Amniotic epithelial cell (primary cell): ENCODE measurements at regions not wholly inside any gene's neighbourhood (a gene's known extent, or its start where the extent isn't known, plus 50 kb on each side); places are given as distances from the start of the nearest gene placed in this dataset.
"Not testable (repeated sequence)": the region's sequence is repeated elsewhere in the genome, so short reads cannot be mapped to it uniquely, and the experiment has no call there.

ENCODE experiments used
- DNase-seq: peaks from one replicate; pipeline ENCODE4 v3.0.0-alpha.2; 2010; ENCODE audit warnings: low read depth

- not testable (repeated sequence) for DNase-seq
These were observed 206.4 kb upstream of the PRKX start for GRCh38 chrX:3919668-3920423.

GRCh38 chrX:3914813-3915212 lies 201.4 kb upstream of the PRKX start:
- DNase-seq, result not testable (repeated sequence)

GRCh38 chrX:3914059-3914458 lies 200.6 kb upstream of the PRKX start:
- DNase-seq, result not testable (repeated sequence)

DNA sequence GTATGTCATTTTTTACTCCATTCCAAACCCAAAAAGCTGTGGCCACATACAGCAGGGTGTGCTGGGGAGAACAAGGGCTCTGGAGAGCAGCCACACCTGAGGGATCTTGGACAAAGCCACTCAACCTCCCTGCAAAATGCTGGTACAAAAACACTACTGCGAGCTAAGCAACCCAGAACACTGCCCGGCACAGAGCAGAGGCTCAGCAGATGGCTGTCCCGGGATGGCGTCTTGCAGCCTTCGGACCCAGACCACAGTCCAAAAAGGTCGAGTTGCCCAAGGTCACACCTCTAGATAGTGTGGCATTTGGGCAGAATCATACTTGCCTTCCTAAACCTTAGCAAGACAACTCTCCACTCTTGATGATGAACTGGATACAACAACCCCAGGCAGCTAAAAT lies 197.6 kb upstream of the PRKX start:
- not testable (repeated sequence) for DNase-seq

DNA sequence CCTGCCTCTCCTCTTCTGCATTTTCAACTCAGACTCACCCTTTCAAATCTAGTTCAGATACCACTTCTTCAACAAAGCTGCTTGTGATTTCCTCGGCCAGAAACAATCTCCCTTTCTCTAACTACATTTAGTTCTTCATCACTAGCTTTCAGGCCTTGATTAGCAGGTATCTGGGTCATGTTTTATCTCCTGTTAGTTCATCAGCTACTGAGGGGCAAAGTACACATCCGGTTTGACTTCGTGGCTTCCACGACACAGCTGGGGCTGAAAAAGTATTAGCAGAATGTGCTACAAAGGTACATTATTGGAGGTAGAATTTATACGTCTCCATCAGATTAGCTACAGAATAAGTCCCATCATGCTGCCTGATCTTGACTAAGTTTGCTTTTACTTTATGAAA lies 197.2 kb upstream of the PRKX start:
- DNase-seq, result not testable (repeated sequence)

- DNase-seq, result not testable (repeated sequence)
These were observed 192.2 kb upstream of the PRKX start for GRCh38 chrX:3905522-3906258.

GRCh38 chrX:3902222-3902621 lies 188.8 kb upstream of the PRKX start:
- not testable (repeated sequence) for DNase-seq

DNA sequence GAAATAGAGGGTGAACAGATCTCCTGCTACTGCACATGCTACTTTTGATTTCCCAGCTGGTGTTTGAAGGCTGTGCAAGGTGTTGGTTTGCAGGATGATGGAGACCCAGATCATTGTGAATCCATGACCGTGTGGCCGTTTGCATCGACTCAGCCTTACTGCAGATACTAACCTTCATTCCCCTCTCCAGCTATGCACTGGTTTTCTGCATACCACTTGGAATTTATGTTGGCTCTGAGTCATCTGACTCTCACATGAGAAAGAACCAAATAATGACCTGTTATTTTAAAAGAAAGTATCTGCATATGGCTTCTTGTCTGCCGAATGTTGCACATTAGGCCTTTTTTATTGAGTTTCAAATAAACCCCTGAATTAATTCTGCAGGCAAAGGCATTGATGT lies 183.3 kb upstream of the PRKX start:
- not testable (repeated sequence) for DNase-seq

- DNase-seq, result not testable (repeated sequence)
These were observed 169.1 kb upstream of the PRKX start for GRCh38 chrX:3882553-3882920.

GRCh38 chrX:3881898-3882552 lies 168.6 kb upstream of the PRKX start:
- not testable (repeated sequence) for DNase-seq

- not testable (repeated sequence) for DNase-seq
These were observed 167.9 kb upstream of the PRKX start for GRCh38 chrX:3881255-3881895.

- DNase-seq, result not testable (repeated sequence)
These were observed 162.9 kb upstream of the PRKX start for GRCh38 chrX:3876393-3876792.

DNA sequence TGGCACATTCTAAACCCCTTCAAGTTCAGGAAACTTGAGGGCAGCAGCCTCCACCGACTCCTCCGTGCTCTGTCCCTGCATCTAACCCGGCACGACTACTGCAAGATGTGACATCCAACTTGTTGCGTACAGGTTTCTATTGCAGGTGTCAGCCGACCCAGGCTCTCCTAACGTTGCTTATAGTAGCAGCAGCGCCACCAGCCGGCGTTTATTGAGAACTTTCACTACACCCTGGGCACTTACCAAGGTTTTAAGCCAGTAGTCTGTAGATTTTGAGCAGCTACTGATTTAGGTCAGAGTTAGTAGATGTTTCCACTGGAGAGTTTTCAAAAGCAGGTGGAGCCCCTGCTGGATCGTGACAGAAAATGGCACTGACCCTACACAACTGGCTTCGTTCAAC lies 162.2 kb upstream of the PRKX start:
- not testable (repeated sequence) for DNase-seq

DNA sequence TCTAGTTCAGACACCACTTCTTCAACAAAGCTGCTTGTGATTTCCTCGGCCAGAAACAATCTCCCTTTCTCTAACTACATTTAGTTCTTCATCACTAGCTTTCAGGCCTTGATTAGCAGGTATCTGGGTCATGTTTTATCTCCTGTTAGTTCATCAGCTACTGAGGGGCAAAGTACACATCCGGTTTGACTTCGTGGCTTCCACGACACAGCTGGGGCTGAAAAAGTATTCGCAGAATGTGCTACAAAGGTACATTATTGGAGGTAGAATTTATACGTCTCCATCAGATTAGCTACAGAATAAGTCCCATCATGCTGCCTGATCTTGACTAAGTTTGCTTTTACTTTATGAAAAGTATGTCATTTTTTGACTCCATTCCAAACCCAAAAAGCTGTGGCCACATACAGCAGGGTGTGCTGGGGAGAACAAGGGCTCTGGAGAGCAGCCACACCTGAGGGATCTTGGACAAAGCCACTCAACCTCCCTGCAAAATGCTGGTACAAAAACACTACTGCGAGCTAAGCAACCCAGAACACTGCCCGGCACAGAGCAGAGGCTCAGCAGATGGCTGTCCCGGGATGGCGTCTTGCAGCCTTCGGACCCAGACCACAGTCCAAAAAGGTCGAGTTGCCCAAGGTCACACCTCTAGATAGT lies 158.9 kb upstream of the PRKX start:
- DNase-seq, result not testable (repeated sequence)

GRCh38 chrX:3867067-3867831 lies 153.8 kb upstream of the PRKX start:
- DNase-seq, result not testable (repeated sequence)

- not testable (repeated sequence) for DNase-seq
These were observed 144.9 kb upstream of the PRKX start for GRCh38 chrX:3858332-3858731.

DNA sequence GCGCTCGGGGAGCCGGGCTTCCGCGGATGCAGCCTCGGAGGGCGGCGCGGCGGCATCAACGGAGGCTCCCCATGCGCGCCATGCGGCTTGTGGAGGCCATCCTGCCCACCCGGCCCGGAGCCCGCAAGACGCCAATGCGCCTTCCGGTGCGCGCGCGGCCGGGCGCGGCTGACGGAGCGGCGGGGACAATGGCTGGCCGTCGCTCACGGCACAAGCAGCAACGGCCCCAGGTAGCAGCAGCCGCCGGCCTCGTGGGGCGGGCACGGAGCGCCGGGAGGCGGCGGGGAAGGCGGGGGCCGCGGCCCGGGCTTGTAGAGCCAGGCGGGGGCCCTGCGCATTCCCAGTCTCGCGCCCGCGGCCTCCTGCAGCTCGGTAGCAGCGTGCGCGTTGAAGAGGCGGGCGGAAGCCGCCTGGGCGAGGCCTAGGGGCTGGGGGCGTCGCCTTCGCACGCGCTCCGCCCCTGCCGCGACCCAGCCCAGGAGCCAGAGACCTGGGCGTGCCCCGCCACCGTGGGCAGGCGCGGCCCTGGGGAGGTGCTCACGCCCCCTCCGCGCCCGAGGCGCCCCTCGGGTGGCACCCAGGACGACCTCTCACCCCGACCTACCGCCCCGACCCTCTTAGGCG lies 130.2 kb upstream of the PRKX start:
- not testable (repeated sequence) for DNase-seq

DNA sequence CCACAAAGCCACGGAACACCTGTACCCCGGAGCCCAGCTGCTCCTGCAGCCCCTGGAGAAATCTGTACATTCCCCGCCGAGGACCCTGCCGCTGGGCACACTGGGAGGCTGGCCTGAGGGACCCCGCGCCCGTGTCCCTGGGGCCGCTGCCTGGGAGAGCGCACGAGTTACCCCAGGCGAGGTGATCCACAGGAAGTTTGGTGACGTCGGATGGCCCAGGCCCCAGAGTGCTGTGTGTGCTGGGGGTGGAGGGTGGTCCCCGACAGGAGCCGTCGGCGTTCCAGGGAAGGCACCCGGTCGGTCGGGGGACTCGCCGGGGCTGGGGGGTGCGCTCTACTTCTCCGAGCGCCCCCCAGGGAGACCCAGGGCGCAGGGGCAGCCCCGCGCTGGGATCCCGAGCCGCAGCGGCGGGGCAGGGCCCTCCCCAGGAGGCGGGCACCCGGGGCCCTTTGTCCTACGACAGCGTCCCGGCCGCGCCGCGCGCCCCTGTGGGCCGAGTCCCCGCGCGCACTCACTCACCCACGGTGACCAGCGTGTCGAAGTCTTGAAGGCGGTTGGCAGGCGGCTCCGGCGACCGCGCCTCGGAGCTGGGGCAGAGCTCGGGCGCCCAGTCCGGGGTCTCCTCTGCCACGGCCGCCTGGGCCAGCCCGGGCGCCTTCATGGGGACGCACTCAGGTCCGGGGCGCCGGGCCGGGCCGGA lies 129.5 kb upstream of the PRKX start:
- not testable (repeated sequence) for DNase-seq

- not testable (repeated sequence) for DNase-seq
These were observed 125.3 kb upstream of the PRKX start for GRCh38 chrX:3838754-3839153.
